ENCODE measurements at regions not wholly inside any gene's neighbourhood (a gene's known extent, or its start where the extent isn't known, plus 50 kb on each side); places are given as distances from the start of the nearest gene placed in this dataset.

- TF ChIP-seq SPI1 (IDR thresholded peaks at IDR 0.05; ENCODE audit: low read depth, low read length): no peak
- TF ChIP-seq POLR2AphosphoS5 (IDR thresholded peaks at IDR 0.05; ENCODE audit: low read depth, low read length): no peak
These were observed 178.7 kb downstream of the CEMIP2 start for GRCh38 chr9:71589612-71590011.

Measured in GM12891 (cell line).